ENCODE measurements at regions not wholly inside any gene's neighbourhood (a gene's known extent, or its start where the extent isn't known, plus 50 kb on each side); places are given as distances from the start of the nearest gene placed in this dataset.

DNA sequence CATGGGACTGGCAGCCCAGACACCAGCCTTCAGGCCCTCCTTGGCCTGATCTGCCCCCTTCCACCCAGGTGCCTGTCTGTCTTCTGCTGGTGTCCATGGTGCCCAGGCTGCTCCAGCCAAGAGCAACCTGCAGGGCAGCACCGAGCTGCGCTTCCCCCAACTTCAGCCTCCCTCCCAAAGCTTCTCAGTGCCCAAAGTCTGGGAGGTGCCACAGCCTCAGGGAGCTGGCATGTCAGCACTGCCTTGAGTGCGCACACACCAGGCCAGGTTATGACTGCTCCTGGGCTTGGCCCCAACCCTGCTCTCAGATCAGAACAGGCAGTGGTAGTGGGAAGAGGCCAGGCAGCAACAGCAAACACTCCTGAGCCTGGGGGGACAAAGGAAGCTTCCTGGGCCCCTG lies 304.6 kb upstream of the NRG3 start:
- TF ChIP-seq POLR2AphosphoS5 (IDR thresholded peaks at IDR 0.05; ENCODE audit: low read depth, low read length) (no peak), ZNF577 (CRISPR knock-in tag; IDR thresholded peaks at IDR 0.05; ENCODE audit: borderline replicate concordance, low read depth) (no peak), SMARCC2 (IDR thresholded peaks at IDR 0.05) (no peak), ZSCAN25 (CRISPR knock-in tag; IDR thresholded peaks at IDR 0.05) (no peak), RAD21 (CRISPR knock-in tag; IDR thresholded peaks at IDR 0.05) (no peak)
- TF ChIP-seq, protein P1, sequence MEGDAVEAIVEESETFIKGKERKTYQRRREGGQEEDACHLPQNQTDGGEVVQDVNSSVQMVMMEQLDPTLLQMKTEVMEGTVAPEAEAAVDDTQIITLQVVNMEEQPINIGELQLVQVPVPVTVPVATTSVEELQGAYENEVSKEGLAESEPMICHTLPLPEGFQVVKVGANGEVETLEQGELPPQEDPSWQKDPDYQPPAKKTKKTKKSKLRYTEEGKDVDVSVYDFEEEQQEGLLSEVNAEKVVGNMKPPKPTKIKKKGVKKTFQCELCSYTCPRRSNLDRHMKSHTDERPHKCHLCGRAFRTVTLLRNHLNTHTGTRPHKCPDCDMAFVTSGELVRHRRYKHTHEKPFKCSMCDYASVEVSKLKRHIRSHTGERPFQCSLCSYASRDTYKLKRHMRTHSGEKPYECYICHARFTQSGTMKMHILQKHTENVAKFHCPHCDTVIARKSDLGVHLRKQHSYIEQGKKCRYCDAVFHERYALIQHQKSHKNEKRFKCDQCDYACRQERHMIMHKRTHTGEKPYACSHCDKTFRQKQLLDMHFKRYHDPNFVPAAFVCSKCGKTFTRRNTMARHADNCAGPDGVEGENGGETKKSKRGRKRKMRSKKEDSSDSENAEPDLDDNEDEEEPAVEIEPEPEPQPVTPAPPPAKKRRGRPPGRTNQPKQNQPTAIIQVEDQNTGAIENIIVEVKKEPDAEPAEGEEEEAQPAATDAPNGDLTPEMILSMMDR (CRISPR knock-in tag; IDR thresholded peaks at IDR 0.05), result no peak
- TF ChIP-seq, protein P2, sequence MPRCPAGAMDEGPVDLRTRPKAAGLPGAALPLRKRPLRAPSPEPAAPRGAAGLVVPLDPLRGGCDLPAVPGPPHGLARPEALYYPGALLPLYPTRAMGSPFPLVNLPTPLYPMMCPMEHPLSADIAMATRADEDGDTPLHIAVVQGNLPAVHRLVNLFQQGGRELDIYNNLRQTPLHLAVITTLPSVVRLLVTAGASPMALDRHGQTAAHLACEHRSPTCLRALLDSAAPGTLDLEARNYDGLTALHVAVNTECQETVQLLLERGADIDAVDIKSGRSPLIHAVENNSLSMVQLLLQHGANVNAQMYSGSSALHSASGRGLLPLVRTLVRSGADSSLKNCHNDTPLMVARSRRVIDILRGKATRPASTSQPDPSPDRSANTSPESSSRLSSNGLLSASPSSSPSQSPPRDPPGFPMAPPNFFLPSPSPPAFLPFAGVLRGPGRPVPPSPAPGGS (CRISPR knock-in tag; IDR thresholded peaks at IDR 0.05), result no peak
- TF ChIP-seq, protein P3, sequence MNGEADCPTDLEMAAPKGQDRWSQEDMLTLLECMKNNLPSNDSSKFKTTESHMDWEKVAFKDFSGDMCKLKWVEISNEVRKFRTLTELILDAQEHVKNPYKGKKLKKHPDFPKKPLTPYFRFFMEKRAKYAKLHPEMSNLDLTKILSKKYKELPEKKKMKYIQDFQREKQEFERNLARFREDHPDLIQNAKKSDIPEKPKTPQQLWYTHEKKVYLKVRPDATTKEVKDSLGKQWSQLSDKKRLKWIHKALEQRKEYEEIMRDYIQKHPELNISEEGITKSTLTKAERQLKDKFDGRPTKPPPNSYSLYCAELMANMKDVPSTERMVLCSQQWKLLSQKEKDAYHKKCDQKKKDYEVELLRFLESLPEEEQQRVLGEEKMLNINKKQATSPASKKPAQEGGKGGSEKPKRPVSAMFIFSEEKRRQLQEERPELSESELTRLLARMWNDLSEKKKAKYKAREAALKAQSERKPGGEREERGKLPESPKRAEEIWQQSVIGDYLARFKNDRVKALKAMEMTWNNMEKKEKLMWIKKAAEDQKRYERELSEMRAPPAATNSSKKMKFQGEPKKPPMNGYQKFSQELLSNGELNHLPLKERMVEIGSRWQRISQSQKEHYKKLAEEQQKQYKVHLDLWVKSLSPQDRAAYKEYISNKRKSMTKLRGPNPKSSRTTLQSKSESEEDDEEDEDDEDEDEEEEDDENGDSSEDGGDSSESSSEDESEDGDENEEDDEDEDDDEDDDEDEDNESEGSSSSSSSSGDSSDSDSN (CRISPR knock-in tag; IDR thresholded peaks at IDR 0.05), result no peak
- TF ChIP-seq, protein P4, sequence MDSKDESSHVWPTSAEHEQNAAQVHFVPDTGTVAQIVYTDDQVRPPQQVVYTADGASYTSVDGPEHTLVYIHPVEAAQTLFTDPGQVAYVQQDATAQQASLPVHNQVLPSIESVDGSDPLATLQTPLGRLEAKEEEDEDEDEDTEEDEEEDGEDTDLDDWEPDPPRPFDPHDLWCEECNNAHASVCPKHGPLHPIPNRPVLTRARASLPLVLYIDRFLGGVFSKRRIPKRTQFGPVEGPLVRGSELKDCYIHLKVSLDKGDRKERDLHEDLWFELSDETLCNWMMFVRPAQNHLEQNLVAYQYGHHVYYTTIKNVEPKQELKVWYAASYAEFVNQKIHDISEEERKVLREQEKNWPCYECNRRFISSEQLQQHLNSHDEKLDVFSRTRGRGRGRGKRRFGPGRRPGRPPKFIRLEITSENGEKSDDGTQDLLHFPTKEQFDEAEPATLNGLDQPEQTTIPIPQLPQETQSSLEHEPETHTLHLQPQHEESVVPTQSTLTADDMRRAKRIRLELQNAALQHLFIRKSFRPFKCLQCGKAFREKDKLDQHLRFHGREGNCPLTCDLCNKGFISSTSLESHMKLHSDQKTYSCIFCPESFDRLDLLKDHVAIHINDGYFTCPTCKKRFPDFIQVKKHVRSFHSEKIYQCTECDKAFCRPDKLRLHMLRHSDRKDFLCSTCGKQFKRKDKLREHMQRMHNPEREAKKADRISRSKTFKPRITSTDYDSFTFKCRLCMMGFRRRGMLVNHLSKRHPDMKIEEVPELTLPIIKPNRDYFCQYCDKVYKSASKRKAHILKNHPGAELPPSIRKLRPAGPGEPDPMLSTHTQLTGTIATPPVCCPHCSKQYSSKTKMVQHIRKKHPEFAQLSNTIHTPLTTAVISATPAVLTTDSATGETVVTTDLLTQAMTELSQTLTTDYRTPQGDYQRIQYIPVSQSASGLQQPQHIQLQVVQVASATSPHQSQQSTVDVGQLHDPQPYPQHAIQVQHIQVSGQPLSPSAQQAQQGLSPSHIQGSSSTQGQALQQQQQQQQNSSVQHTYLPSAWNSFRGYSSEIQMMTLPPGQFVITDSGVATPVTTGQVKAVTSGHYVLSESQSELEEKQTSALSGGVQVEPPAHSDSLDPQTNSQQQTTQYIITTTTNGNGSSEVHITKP (CRISPR knock-in tag; IDR thresholded peaks at IDR 0.05; ENCODE audit: low read depth), result no peak
- TF ChIP-seq, protein P5, sequence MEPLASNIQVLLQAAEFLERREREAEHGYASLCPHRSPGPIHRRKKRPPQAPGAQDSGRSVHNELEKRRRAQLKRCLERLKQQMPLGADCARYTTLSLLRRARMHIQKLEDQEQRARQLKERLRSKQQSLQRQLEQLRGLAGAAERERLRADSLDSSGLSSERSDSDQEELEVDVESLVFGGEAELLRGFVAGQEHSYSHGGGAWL (CRISPR knock-in tag; IDR thresholded peaks at IDR 0.05), result no peak
- TF ChIP-seq, protein P6, sequence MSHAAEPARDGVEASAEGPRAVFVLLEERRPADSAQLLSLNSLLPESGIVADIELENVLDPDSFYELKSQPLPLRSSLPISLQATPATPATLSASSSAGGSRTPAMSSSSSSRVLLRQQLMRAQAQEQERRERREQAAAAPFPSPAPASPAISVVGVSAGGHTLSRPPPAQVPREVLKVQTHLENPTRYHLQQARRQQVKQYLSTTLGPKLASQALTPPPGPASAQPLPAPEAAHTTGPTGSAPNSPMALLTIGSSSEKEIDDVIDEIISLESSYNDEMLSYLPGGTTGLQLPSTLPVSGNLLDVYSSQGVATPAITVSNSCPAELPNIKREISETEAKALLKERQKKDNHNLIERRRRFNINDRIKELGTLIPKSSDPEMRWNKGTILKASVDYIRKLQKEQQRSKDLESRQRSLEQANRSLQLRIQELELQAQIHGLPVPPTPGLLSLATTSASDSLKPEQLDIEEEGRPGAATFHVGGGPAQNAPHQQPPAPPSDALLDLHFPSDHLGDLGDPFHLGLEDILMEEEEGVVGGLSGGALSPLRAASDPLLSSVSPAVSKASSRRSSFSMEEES (CRISPR knock-in tag; IDR thresholded peaks at IDR 0.05), result no peak

All from HepG2 (cell line).